IPS-15b (cell line): ENCODE measurements at regions not wholly inside any gene's neighbourhood (a gene's known extent, or its start where the extent isn't known, plus 50 kb on each side); places are given as distances from the start of the nearest gene placed in this dataset.

Experiments
- H3K27me3 ChIP-seq: one replicate; pipeline ENCODE4 v1.6.1; 2013; ENCODE audit warnings: low read length; ENCODE audit not compliant: control insufficient read depth, insufficient read depth
- H3K36me3 ChIP-seq: one replicate; pipeline ENCODE4 v1.6.1; 2013; ENCODE audit warnings: low read length; ENCODE audit not compliant: control insufficient read depth, insufficient read depth
- H3K4me1 ChIP-seq: one replicate; pipeline ENCODE4 v1.6.1; 2013; ENCODE audit warnings: mild to moderate bottlenecking, low read length; ENCODE audit not compliant: control insufficient read depth, insufficient read depth
- H3K4me3 ChIP-seq: one replicate; pipeline ENCODE4 v1.5.1; 2013; ENCODE audit warnings: low read depth, low read length
- H3K9ac ChIP-seq: one replicate; pipeline ENCODE4 v1.6.1; 2013; ENCODE audit warnings: low read depth, mild to moderate bottlenecking, low read length
- H3K9me3 ChIP-seq: one replicate; pipeline ENCODE4 v1.6.1; 2013; ENCODE audit warnings: mild to moderate bottlenecking, low read length; ENCODE audit not compliant: control insufficient read depth, insufficient read depth

DNA sequence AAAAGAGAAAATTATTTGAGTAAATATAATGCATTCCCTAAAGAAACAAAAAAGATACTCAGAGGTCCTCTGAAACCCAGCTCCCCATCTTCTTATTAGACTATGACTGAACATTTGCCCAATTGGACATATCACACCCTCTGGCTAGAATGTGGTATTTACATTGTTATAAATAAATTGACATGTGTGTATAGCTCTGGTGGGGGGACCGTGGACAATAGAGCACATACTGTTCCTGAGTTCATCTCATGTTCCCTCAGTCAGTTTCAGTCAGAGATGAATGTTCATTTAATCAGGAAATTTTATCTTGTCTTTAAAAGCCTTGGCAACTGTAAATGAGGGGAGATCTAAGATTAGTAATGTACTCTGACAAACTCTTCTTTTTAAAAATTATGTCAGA, 459.3 kb upstream of the ADAMTS5 start:
- Histone ChIP-seq H3K4me3 (no peak overlapping the region), H3K4me1 (peaks cover 14% of the 10 kb centered on the region), H3K9ac (no peak overlapping the region), H3K27me3 (no peaks in the 10 kb centered on the region), H3K9me3 (no peaks in the 10 kb centered on the region), H3K36me3 (no peaks in the 10 kb centered on the region)

DNA sequence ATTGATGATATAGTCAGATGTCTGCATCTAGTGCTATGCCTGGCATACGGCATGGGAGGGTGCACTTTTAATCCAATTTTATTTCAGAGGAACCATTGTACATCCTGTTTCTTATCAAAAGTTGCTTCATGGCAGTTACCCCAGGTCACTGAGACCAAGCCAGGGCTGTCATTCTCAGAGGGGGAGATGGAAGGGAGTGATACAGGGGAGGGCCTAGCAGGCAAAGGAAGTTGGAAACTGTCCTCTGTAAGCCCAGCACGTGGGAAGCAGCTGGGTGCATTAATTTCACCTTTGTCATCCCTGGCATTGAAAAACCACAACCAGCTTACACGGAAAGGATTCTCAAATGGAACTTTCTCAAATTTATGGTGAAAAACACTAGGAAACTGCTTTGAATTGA, 458.7 kb upstream of the ADAMTS5 start:
- H3K9ac ChIP-seq, result no peak overlapping the region
- no peaks in the 10 kb centered on the region for H3K9me3 ChIP-seq
- H3K36me3 ChIP-seq, result no peaks in the 10 kb centered on the region
- no peaks in the 10 kb centered on the region for H3K27me3 ChIP-seq
- peaks cover 14% of the 10 kb centered on the region for H3K4me1 ChIP-seq
- no peak overlapping the region for H3K4me3 ChIP-seq

DNA sequence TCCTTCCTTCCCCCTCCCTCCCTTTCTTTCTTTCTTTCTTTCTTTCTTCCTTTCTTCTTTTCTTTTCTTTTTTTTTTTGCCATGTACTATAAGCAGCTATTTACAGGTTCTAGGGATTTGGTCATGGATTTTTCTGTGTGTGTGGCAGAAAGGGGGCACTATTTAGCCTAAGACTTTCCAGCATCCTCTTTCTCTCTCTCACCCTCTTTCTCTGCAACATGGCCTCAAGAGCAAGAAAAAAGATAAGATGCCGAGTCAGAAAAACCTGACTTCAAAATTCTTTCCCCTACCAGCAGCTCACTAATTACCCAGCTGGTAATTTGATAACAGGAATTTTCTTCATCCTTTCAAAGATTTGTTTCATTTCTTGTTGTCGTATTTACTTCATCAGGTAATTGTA, 458.3 kb upstream of the ADAMTS5 start:
- Histone ChIP-seq H3K4me3 (no peak overlapping the region), H3K9me3 (no peaks in the 10 kb centered on the region), H3K36me3 (no peaks in the 10 kb centered on the region), H3K4me1 (peaks cover 14% of the 10 kb centered on the region), H3K27me3 (no peaks in the 10 kb centered on the region), H3K9ac (no peak overlapping the region)

DNA sequence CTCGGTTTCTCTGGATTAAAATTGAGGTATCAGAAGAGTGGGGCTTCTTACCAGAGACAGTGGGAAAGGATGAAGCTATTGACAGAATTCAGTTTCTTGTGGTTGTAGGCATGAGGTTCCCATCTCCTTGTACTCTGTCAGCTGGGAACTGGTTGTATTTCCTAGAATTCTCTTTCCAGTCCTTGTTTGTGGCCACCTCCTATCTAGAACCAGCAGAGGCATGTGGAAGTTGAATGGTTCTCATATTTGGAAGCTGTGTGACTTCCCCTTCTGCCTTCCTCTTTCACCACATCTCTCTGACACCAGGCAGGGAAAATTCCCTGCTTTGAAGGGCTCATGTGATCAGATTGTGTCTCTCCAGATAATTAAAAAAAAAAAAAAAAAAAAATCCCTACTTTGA, 457.7 kb upstream of the ADAMTS5 start:
- Histone ChIP-seq H3K4me3 (no peak overlapping the region), H3K9me3 (no peaks in the 10 kb centered on the region), H3K4me1 (peaks cover 14% of the 10 kb centered on the region), H3K9ac (no peak overlapping the region), H3K27me3 (no peaks in the 10 kb centered on the region), H3K36me3 (no peaks in the 10 kb centered on the region)

DNA sequence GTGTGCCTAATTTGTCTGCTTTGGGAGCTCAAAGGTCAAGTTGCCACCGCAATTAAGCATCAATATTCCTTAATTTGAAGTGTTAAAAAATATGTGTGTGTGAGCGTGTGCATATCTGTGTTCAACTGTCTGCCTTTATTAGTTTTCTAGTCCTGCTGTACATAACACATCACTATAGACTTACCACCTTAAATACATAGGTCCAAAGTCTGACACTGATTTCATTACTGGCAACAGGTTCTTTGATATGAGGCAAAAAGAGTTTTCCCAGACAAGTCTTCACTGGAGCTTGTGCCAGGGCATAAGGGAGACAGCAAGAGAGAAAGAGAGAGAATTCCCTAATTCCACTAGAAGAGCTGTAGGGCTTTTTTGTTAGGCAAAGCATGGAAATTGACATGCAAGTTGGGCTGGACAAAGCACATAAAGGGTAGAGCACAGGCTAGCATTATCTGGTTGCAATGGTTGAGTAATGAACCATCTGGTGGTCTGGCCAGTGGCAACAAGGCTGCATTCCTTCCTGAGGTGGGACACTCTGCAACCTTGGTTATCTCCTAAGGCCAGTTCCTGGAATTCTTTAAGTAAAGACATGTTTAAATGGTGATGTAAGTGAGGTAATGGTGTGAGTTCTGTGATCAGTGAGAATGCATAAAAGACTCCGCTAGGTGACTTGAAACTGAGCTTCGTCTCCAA, 457.2 kb upstream of the ADAMTS5 start:
- H3K9ac ChIP-seq, result no peak overlapping the region
- no peaks in the 10 kb centered on the region for H3K9me3 ChIP-seq
- H3K4me1 ChIP-seq, result peaks cover 14% of the 10 kb centered on the region
- H3K27me3 ChIP-seq, result no peaks in the 10 kb centered on the region
- no peaks in the 10 kb centered on the region for H3K36me3 ChIP-seq
- H3K4me3 ChIP-seq, result no peak overlapping the region

DNA sequence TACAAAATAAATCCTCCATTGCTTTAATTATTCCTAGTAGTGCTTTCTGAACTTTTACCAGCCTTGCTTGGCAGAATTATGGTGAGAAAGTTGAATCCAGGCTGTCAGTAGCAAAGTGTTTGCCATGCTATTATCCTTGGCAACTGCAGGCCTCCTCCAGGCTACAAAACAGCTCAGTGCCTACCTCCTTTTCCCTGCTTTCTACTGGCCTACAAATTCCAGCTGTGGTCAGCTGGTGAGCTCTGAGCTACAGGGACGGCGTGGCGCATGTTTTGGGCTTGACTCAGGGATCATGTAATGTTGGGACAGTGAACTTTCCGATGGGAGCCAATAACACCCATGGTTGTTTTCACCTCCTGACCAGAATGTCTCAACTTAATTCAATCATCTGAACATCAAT, 456.1 kb upstream of the ADAMTS5 start:
- Histone ChIP-seq H3K9ac (no peak overlapping the region), H3K9me3 (no peaks in the 10 kb centered on the region), H3K27me3 (no peaks in the 10 kb centered on the region), H3K4me1 (peaks cover 14% of the 10 kb centered on the region), H3K36me3 (no peaks in the 10 kb centered on the region), H3K4me3 (no peak overlapping the region)

DNA sequence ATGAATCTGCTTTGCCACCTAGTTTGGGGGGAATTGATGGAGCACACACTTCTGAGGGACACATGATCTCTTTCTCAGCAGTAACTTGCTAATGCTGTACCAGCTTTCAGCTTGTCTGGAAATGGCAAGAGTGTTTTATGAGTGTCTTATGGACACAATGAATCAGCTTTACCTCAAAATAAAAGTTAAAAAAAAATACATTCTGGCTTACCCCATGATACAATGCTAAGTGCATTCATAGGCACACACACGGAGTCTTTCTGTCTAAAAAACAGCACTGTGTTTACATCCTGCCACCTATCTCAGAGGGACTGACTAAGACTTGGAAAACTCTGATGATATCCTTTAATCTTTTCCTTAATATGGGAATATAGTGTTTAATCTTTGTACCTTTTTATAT, 455.5 kb upstream of the ADAMTS5 start:
- no peaks in the 10 kb centered on the region for H3K9me3 ChIP-seq
- H3K27me3 ChIP-seq, result no peaks in the 10 kb centered on the region
- H3K4me1 ChIP-seq, result peaks cover 14% of the 10 kb centered on the region
- no peak overlapping the region for H3K9ac ChIP-seq
- no peaks in the 10 kb centered on the region for H3K36me3 ChIP-seq
- no peak overlapping the region for H3K4me3 ChIP-seq

DNA sequence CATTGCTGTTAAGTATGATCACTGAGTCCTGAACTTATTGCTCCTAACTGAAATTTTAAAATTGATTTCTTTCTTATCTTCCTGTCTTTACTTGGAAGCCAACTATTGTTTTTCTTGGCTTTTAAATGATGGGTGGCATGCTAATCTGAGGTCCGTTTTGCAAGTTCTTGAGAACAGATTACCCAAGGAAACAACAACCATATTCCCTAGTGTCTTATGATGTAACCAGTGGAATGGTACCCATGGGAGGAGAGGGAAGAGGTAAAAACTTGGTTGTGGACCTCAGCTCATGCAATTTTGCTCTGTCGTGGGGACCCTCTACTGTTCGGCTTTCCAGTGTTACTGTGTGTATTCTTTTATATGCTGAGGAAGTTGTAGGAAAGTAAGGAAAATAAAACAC, 454.8 kb upstream of the ADAMTS5 start:
- Histone ChIP-seq H3K9me3 (no peaks in the 10 kb centered on the region), H3K4me3 (no peak overlapping the region), H3K4me1 (peaks cover 14% of the 10 kb centered on the region), H3K9ac (no peak overlapping the region), H3K27me3 (no peaks in the 10 kb centered on the region), H3K36me3 (no peaks in the 10 kb centered on the region)

DNA sequence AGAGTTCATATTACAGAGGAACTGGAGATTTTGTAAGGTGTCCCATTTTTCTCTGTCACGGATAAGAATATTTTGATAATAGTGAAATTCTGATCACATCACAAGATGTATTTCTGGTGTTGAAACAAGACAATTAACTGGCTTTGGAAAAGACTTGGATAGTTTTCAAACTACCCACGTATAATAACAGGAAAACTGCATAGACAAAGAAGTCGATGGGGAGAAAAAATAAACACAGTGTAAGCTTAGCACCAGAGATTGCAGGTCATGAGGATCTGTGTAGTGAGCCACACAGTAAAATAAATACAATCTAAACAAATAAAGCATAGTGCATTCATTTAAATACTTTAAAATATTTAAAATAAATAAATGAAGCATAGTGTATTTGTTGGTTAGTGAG, 452.3 kb upstream of the ADAMTS5 start:
- Histone ChIP-seq H3K4me1 (peaks cover 23% of the 10 kb centered on the region), H3K4me3 (no peak overlapping the region), H3K27me3 (no peaks in the 10 kb centered on the region), H3K36me3 (no peaks in the 10 kb centered on the region), H3K9ac (no peak overlapping the region), H3K9me3 (no peaks in the 10 kb centered on the region)

DNA sequence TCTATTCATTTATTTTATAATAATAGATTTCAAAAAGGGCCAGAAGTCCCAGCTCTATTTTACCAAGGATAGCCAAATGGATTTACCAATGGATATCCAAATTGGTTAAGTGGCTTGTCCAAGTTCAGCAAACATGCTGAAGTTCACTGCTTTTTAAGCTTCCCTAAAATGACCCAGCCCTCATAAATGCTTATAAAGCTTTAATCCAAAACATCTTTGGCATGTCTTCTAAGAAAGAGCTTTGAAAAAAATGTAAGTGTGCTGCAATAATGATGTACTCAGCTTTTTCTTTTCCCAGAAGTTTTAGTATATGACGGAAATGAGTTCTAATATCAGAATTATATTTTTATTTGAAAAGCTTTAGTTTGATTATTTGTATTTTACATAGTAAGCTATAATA, 451.5 kb upstream of the ADAMTS5 start:
- H3K27me3 ChIP-seq, result no peaks in the 10 kb centered on the region
- no peaks in the 10 kb centered on the region for H3K9me3 ChIP-seq
- no peak overlapping the region for H3K4me3 ChIP-seq
- no peaks in the 10 kb centered on the region for H3K36me3 ChIP-seq
- peaks cover 22% of the 10 kb centered on the region for H3K4me1 ChIP-seq
- H3K9ac ChIP-seq, result no peak overlapping the region

DNA sequence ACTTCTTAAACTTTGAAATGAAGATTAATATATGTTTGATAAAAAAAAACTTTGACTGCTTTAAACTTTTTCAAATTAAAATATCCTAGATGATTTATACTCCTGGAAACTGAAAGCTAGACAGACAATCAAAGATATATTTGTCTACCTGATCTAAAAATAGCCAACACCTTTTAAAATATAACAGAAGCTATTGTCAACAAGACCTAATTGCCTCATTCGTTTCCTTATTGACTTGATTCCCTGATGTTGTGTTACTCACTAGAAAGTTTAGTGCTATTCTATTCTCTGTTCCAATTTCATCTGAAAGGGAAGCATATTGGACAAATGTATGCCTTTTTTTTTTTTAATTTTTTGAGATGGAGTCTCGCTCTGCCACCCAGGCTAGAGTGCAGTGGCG, 445.6 kb upstream of the ADAMTS5 start:
- Histone ChIP-seq H3K4me3 (no peak overlapping the region), H3K4me1 (peaks cover 22% of the 10 kb centered on the region), H3K27me3 (no peaks in the 10 kb centered on the region), H3K9me3 (no peaks in the 10 kb centered on the region), H3K9ac (no peak overlapping the region), H3K36me3 (no peaks in the 10 kb centered on the region)

DNA sequence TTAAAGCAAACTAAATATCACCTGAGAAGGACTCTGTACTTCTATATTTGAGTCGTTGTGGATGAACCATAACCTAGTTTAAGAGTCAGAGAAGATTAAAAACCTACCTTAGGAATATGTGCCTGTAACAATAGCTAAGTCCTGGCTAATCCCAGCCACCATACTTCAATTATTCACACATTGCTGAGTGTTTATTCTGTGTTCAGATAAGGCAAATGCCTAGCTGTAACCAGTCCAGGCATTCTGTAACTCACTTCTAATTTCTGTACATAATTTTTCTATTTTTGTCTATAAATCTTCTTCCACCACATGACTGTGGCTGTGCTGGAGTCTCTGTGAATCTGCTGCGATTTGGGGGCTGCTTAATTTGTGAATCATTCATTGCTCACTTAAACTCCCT, 441.9 kb upstream of the ADAMTS5 start:
- Histone ChIP-seq H3K9me3 (no peaks in the 10 kb centered on the region), H3K36me3 (no peaks in the 10 kb centered on the region), H3K4me3 (no peak overlapping the region), H3K9ac (no peak overlapping the region), H3K4me1 (peaks cover 5% of the 10 kb centered on the region), H3K27me3 (no peaks in the 10 kb centered on the region)
